ENCODE measurements at regions not wholly inside any gene's neighbourhood (a gene's known extent, or its start where the extent isn't known, plus 50 kb on each side); places are given as distances from the start of the nearest gene placed in this dataset.

- DNase-seq (ENCODE audit: low spot score), result no peak
- intact Hi-C loops (cut with DNase I), result no loop called here
Measured at GRCh38 chr17:13073018-13073417, 55.2 kb upstream of the ELAC2 start.

- no peak for DNase-seq (ENCODE audit: low spot score)
- intact Hi-C loops (cut with DNase I), result no loop called here
Measured at GRCh38 chr17:13070732-13071131, 52.9 kb upstream of the ELAC2 start.

- intact Hi-C loops (cut with DNase I), result no loop called here
Measured at GRCh38 chr17:13067629-13068303, 49.9 kb upstream of the ELAC2 start.

More at GRCh38 chr17:13067629-13068303, 49.9 kb upstream of the ELAC2 start:
- no peak for DNase-seq (ENCODE audit: low spot score)
